Kidney (tissue), 13 donors: ENCODE measurements at regions not wholly inside any gene's neighbourhood (a gene's known extent, or its start where the extent isn't known, plus 50 kb on each side); places are given as distances from the start of the nearest gene placed in this dataset.

Source experiments
- DNase-seq, 5 donors: peaks; one replicate each; pipeline ENCODE4 v3.0.0-alpha.2; 2013 to 2020
- FAIRE-seq: peaks from 2 replicates; lab custom pipeline; 2012; peaks lifted over from hg19 to GRCh38; lab: Jason Lieb, UNC
- H3K27ac ChIP-seq, 2 donors: one replicate each; pipeline ENCODE4 v1.7.0; 2013; ENCODE audit warnings: low read depth in 2 of 2, low read length in 2 of 2, inconsistent platforms in 1 of 2
- H3K27me3 ChIP-seq: one replicate; pipeline ENCODE4 v1.7.1; 2013; ENCODE audit warnings: low read length, inconsistent platforms; ENCODE audit not compliant: control insufficient read depth, insufficient read depth
- H3K36me3 ChIP-seq, 3 donors: one replicate each; pipeline versions ENCODE4 v1.7.0 to v1.7.1; 2013; ENCODE audit warnings: low read length in 3 of 3, control low read depth in 1 of 3, inconsistent platforms in 1 of 3; ENCODE audit not compliant: insufficient read depth in 3 of 3, control insufficient read depth in 2 of 3
- H3K4me1 ChIP-seq, 3 donors: one replicate each; pipeline versions ENCODE4 v1.7.0 to v1.7.1; 2013; ENCODE audit warnings: low read length in 3 of 3, inconsistent platforms in 1 of 3, low read depth in 1 of 3; ENCODE audit not compliant: control insufficient read depth in 2 of 3, insufficient read depth in 2 of 3
- H3K4me3 ChIP-seq, 3 donors: one replicate each; pipeline versions ENCODE4 v1.7.0 to v1.8.1; 2013; ENCODE audit warnings: low read length in 3 of 3, control low read depth in 1 of 3, inconsistent platforms in 1 of 3
- H3K9ac ChIP-seq, 3 donors: one replicate each; pipeline versions ENCODE4 v1.7.0 to v1.7.1; 2013; ENCODE audit warnings: low read length in 3 of 3, control low read depth in 1 of 3, inconsistent platforms in 1 of 3
- H3K9me3 ChIP-seq, 3 donors: one replicate each; pipeline versions ENCODE4 v1.7.0 to v1.7.1; 2013; ENCODE audit warnings: low read length in 3 of 3, control low read depth in 1 of 3, inconsistent platforms in 1 of 3; ENCODE audit not compliant: control insufficient read depth in 2 of 3, insufficient read depth in 1 of 3
- intact Hi-C: fragments of 100-400 bp; cut with DNase I; formaldehyde crosslinking; loops from one replicate; pipeline ENCODE4 v1.11.1; 2022
- TF ChIP-seq, protein P1 (sequence below): IDR thresholded peaks from 3 replicates; pipeline ENCODE4 v1.5.1; 2012; ENCODE audit warnings: mild to moderate bottlenecking, moderate library complexity, borderline replicate concordance; ENCODE audit not compliant: insufficient read depth; ENCODE audit errors: extremely low read depth
- donor health status: control.
- donor health status: control.
- donor health status: control.
- donor health status: control.
- donor health status: control.
- donor health status: DM: yes; HTN: yes; CAD: no.
- donor health status: Normal renal cell carcinoma (clear cell type).

DNA sequence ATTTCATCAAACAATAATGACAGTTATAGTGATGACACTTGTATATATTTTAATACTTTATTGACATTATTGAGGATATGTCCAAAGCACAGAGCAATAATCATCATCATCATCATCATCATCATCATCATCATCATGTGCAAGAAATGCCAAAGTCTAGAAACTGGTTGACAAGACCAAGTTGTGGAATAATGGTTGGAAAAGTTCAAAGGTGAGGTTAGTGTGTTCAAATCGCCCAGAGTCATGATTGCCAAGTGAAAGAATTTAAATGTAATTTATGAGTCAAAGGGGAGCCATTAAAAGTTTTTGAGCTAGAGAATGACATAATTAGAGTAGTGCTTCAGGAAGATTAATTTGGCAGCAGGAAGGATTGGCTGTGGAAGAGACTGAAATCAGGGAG, 852.4 kb downstream of the SORCS1 start:
- no peak for FAIRE-seq
- TF ChIP-seq, protein P1, sequence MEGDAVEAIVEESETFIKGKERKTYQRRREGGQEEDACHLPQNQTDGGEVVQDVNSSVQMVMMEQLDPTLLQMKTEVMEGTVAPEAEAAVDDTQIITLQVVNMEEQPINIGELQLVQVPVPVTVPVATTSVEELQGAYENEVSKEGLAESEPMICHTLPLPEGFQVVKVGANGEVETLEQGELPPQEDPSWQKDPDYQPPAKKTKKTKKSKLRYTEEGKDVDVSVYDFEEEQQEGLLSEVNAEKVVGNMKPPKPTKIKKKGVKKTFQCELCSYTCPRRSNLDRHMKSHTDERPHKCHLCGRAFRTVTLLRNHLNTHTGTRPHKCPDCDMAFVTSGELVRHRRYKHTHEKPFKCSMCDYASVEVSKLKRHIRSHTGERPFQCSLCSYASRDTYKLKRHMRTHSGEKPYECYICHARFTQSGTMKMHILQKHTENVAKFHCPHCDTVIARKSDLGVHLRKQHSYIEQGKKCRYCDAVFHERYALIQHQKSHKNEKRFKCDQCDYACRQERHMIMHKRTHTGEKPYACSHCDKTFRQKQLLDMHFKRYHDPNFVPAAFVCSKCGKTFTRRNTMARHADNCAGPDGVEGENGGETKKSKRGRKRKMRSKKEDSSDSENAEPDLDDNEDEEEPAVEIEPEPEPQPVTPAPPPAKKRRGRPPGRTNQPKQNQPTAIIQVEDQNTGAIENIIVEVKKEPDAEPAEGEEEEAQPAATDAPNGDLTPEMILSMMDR = no peak
- no peak overlapping the region for H3K27ac ChIP-seq

DNA sequence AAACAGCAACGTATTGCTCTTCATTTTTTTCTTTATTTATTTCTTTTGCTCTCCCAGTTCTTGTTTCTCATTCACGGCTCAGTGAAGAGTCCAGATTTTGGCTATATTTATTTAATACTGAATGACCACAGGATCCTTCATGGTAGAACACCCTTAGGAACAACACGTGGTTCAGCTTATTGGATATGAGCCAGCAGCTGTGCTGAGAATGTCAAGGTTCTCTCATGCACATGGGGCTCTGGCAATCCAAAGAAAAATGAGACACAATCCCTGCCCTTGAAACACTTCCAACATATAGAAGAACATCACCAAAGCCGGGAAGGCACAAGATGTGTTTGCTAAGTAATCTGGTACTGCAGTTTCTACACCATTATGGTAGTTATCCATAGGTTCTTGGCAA, 852.9 kb downstream of the SORCS1 start:
- H3K4me3 ChIP-seq = no peak overlapping the region
- H3K36me3 ChIP-seq = no peaks in the 10 kb centered on the region
- no peak overlapping the region for H3K27ac ChIP-seq
- no peak overlapping the region for H3K9ac ChIP-seq
- TF ChIP-seq, protein P1 = no peak
- no peaks in the 10 kb centered on the region for H3K4me1 ChIP-seq
- DNase-seq = peak in 1 of 5 donors; percentile 4
- no peaks in the 10 kb centered on the region for H3K27me3 ChIP-seq
- intact Hi-C loops = no loop called here
- no peaks in the 10 kb centered on the region for H3K9me3 ChIP-seq
- no peak for FAIRE-seq

More for the DNA sequence above, 852.4 kb downstream of the SORCS1 start:
- no peaks in the 10 kb centered on the region for H3K4me1 ChIP-seq
- intact Hi-C loops = no loop called here
- H3K27me3 ChIP-seq = no peaks in the 10 kb centered on the region
- H3K9ac ChIP-seq = no peak overlapping the region
- H3K9me3 ChIP-seq = no peaks in the 10 kb centered on the region
- DNase-seq = peak in 1 of 5 donors; percentile 3
- no peak overlapping the region for H3K4me3 ChIP-seq
- H3K36me3 ChIP-seq = no peaks in the 10 kb centered on the region

DNA sequence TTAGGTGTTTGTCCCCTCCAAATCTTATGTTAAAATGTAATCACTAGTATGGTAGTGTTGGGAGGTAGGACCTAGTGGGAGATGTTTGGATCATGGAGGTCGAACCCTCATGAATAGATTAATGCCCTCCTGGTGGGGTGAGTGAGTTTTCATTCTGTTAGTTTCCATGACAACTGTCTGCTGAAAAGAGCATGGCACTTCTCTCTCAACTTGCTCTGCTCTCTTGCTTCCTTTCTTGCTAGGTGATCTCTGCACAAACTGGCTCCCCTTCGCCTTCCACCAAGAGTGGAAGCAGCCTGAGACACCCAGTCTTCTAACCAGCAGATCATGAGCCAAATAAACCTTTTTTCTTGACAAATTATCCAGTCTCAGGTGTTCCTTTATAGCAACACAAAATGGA, 853.9 kb downstream of the SORCS1 start:
- Histone ChIP-seq H3K4me1 (no peaks in the 10 kb centered on the region), H3K27ac (no peak overlapping the region), H3K9me3 (no peaks in the 10 kb centered on the region), H3K36me3 (no peaks in the 10 kb centered on the region), H3K27me3 (no peaks in the 10 kb centered on the region), H3K9ac (no peak overlapping the region), H3K4me3 (no peak overlapping the region)
- intact Hi-C loops = no loop called here
- no peak for FAIRE-seq
- no peak for DNase-seq
- TF ChIP-seq, protein P1 = no peak

DNA sequence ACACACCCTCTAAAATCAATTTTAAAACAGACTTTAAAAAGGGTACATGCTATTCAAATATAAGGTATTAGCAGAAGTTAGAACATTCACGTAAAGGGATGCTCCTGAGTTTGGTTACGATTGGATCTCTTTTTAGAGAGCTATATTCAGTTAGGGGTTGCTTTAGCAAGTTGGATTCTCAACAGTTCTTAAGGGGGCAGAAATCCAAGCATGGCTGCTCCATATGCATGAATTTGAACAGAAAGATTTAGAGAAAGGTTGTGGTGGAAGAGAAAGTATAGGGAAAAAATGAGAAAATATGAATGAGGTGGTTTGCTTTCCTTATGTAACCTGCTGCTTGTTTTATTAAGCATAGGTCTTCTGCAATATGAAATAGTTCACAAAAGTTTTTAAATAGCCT, 855.1 kb downstream of the SORCS1 start:
- Histone ChIP-seq H3K4me1 (no peaks in the 10 kb centered on the region), H3K36me3 (no peaks in the 10 kb centered on the region)
- FAIRE-seq = no peak

More for the DNA sequence above, 855.1 kb downstream of the SORCS1 start:
- DNase-seq = no peak
- Histone ChIP-seq H3K9ac (no peak overlapping the region), H3K27me3 (no peaks in the 10 kb centered on the region), H3K4me3 (no peak overlapping the region), H3K27ac (no peak overlapping the region), H3K9me3 (no peaks in the 10 kb centered on the region)
- TF ChIP-seq, protein P1 = no peak
- intact Hi-C loops = no loop called here
